ENCODE measurements at regions not wholly inside any gene's neighbourhood (a gene's known extent, or its start where the extent isn't known, plus 50 kb on each side); places are given as distances from the start of the nearest gene placed in this dataset.

GRCh38 chr3:177760803-177761202, 563.5 kb upstream of the TBL1XR1 start:
- no peak for TF ChIP-seq CTCF (IDR thresholded peaks at IDR 0.05)
- TF ChIP-seq POLR2A (IDR thresholded peaks at IDR 0.05): no peak

Data from breast epithelium (tissue), 3 donors.